ENCODE measurements at regions not wholly inside any gene's neighbourhood (a gene's known extent, or its start where the extent isn't known, plus 50 kb on each side); places are given as distances from the start of the nearest gene placed in this dataset.

GRCh38 chr1:87252406-87252805 is 76.3 kb upstream of the LMO4 start:
- Histone ChIP-seq H3K56ac (replicated peaks; ENCODE audit: insufficient read length, low read depth, low read length) (no peak overlapping the region), H2BK20ac (ENCODE audit: low read length) (no peak overlapping the region), H2BK5ac (ENCODE audit: low read depth, low read length) (no peak overlapping the region), H3K23me2 (ENCODE audit: low read depth, low read length) (no peaks in the 10 kb centered on the region), H3K14ac (ENCODE audit: insufficient read length) (no peak overlapping the region), H3K9me3 (ENCODE audit: insufficient read depth in 2 of 2, low read depth in 1 of 2, low read length in 1 of 2) (no peaks in the 10 kb centered on the region), H3K79me2 (ENCODE audit: control insufficient read depth in 1 of 2, insufficient read depth in 2 of 2, low read length in 2 of 2) (no peaks in the 10 kb centered on the region), H4K8ac (ENCODE audit: extremely low read depth, insufficient read depth, low read length) (no peak overlapping the region), H3K27ac (ENCODE audit: low read depth, low read length) (no peak overlapping the region), H3K36me3 (ENCODE audit: control insufficient read depth in 2 of 4, insufficient read depth in 4 of 4, low read length in 3 of 4) (no peaks in the 10 kb centered on the region), H2AK5ac (ENCODE audit: low read depth, low read length) (no peak overlapping the region), H3K18ac (ENCODE audit: extremely low read depth, low read length) (no peak overlapping the region), H3K4ac (replicated peaks; ENCODE audit: insufficient read length, low read depth, low read length) (no peak overlapping the region), H2BK120ac (replicated peaks; ENCODE audit: low read depth, low read length) (no peak overlapping the region), H3K4me3 (ENCODE audit: extremely low read depth in 1 of 4, insufficient read depth in 2 of 4, low read depth in 3 of 4, low read length in 4 of 4) (no peak overlapping the region), H3K79me1 (ENCODE audit: low read depth, low read length) (no peaks in the 10 kb centered on the region), H3K4me2 (ENCODE audit: insufficient read depth in 1 of 2, low read depth in 2 of 2, low read length in 2 of 2) (no peak overlapping the region), H2AFZ (ENCODE audit: low read length) (no peak overlapping the region), H3K27me3 (replicated peaks in 1 of 4; ENCODE audit: control insufficient read depth in 3 of 4, extremely low read depth in 1 of 4, insufficient read depth in 3 of 4, low read length in 3 of 4) (no peaks in the 10 kb centered on the region), H4K5ac (ENCODE audit: insufficient read length, low read depth, low read length) (no peak overlapping the region), H3K23ac (ENCODE audit: insufficient read length) (no peak overlapping the region), H4K20me1 (replicated peaks in 1 of 2; ENCODE audit: control insufficient read depth in 1 of 2, insufficient read depth in 2 of 2, low read length in 2 of 2) (no peaks in the 10 kb centered on the region), H3K9ac (replicated peaks in 1 of 4; ENCODE audit: extremely low read depth in 1 of 4, low read depth in 3 of 4, low read length in 3 of 4) (no peak overlapping the region), H2BK15ac (ENCODE audit: low read length) (no peak overlapping the region), H2BK12ac (ENCODE audit: low read depth, low read length) (no peak overlapping the region), H4K91ac (replicated peaks; ENCODE audit: insufficient read length, low read length) (no peak overlapping the region), H3K4me1 (replicated peaks in 1 of 4; ENCODE audit: control insufficient read depth in 3 of 4, insufficient read depth in 4 of 4, low read length in 3 of 4) (0 out of 7 replicates have a peak, but pooled peaks cover 0 to 2% (median 0%) of the 10 kb centered on the region in 4 experiments)
- TF ChIP-seq KDM4A (IDR thresholded peaks at IDR 0.05; ENCODE audit: low read depth, low read length, severe bottlenecking): no peak
- TF ChIP-seq MAX (IDR thresholded peaks at IDR 0.05): no peak
- no peak for TF ChIP-seq SRF (IDR thresholded peaks at IDR 0.05; ENCODE audit: low read depth, low read length)
- TF ChIP-seq JUND (IDR thresholded peaks at IDR 0.05; ENCODE audit: low read length): no peak
- no peak for TF ChIP-seq SP1 (IDR thresholded peaks at IDR 0.05; ENCODE audit: low read depth, low read length)
- TF ChIP-seq MAFK (IDR thresholded peaks at IDR 0.05; ENCODE audit: low read depth, low read length): no peak
- TF ChIP-seq CREB1 (IDR thresholded peaks at IDR 0.05): no peak
- TF ChIP-seq SIRT6 (IDR thresholded peaks at IDR 0.05; ENCODE audit: low read length): no peak
- no peak for TF ChIP-seq SIX5 (IDR thresholded peaks at IDR 0.05; ENCODE audit: low read depth, low read length)
- TF ChIP-seq RFX5 (IDR thresholded peaks at IDR 0.05; ENCODE audit: borderline replicate concordance, low read depth, low read length): no peak
- no peak for TF ChIP-seq POLR2A (IDR thresholded peaks at IDR 0.05; ENCODE audit: control extremely low read depth in 1 of 2, low read depth in 2 of 2, low read length in 2 of 2)
- no peak for TF ChIP-seq NRF1 (IDR thresholded peaks at IDR 0.05; ENCODE audit: low read depth, low read length)
- no peak for TF ChIP-seq SUZ12 (IDR thresholded peaks at IDR 0.05; ENCODE audit: low read length)
- TF ChIP-seq CBX5 (IDR thresholded peaks at IDR 0.05; ENCODE audit: low read depth, low read length): no peak
- no peak for TF ChIP-seq CEBPB (IDR thresholded peaks at IDR 0.05; ENCODE audit: low read depth, low read length)
- TF ChIP-seq BCL11A (IDR thresholded peaks at IDR 0.05; ENCODE audit: low read depth in 2 of 2, low read length in 2 of 2): no peak
- no peak for TF ChIP-seq GTF2F1 (IDR thresholded peaks at IDR 0.05; ENCODE audit: borderline replicate concordance, low read depth, low read length)
- no peak for FAIRE-seq
- ChIA-PET POLR2A (ENCODE audit: partially characterized antibody) (no interaction called here), CTCF (ENCODE audit: partially characterized antibody) (interaction anchor here (1.0 to 1.5 kb wide), 3 partner anchors 10 to 28 kb away, joined by 3 to 4 read pairs (median 3); no protein-coding TSS in a partner anchor)
- 82% methylated on average over 2 of the region's 2 CpGs; no CpG with 5 or more reads in 1 of the 2 experiments for WGBS, 2 experiments (ENCODE audit: extremely low coverage in 1 of 2, insufficient coverage in 1 of 2, insufficient read length in 1 of 2, insufficient replicate concordance in 2 of 2, low coverage in 1 of 2, low lambda C conversion rate in 2 of 2, missing lambda C conversion rate in 1 of 2)
- no peak for DNase-seq (ENCODE audit: low read depth in 1 of 2, low spot score in 2 of 2)
